ENCODE measurements at regions not wholly inside any gene's neighbourhood (a gene's known extent, or its start where the extent isn't known, plus 50 kb on each side); places are given as distances from the start of the nearest gene placed in this dataset.

- no peak for DNase-seq
These were observed 257.9 kb upstream of the AKR1E2 start for GRCh38 chr10:4568086-4568485.

- no peak for DNase-seq
These were observed 258.4 kb upstream of the AKR1E2 start for GRCh38 chr10:4567637-4568036.

- no peak for DNase-seq
These were observed 260.0 kb upstream of the AKR1E2 start for GRCh38 chr10:4566011-4566410.

- no peak for DNase-seq
These were observed 264.7 kb upstream of the AKR1E2 start for GRCh38 chr10:4561296-4561695.

- no peak for DNase-seq
These were observed 268.5 kb upstream of the AKR1E2 start for GRCh38 chr10:4557469-4557868.

GRCh38 chr10:4556527-4556926 lies 269.5 kb upstream of the AKR1E2 start:
- no peak for DNase-seq

- DNase-seq, result no peak
These were observed 270.1 kb upstream of the AKR1E2 start for GRCh38 chr10:4555920-4556319.

- DNase-seq, result no peak
These were observed 276.8 kb upstream of the AKR1E2 start for GRCh38 chr10:4549139-4549653.

GRCh38 chr10:4546931-4547330 lies 279.1 kb upstream of the AKR1E2 start:
- no peak for DNase-seq

GRCh38 chr10:4546500-4546899 lies 279.5 kb upstream of the AKR1E2 start:
- no peak for DNase-seq

- DNase-seq, result no peak
These were observed 280.9 kb upstream of the AKR1E2 start for GRCh38 chr10:4545062-4545461.

- no peak for DNase-seq
These were observed 282.0 kb upstream of the AKR1E2 start for GRCh38 chr10:4543938-4544533.

- DNase-seq, result no peak
These were observed 284.7 kb upstream of the AKR1E2 start for GRCh38 chr10:4541292-4541691.

GRCh38 chr10:4538016-4538415 lies 288.0 kb upstream of the AKR1E2 start:
- DNase-seq, result no peak

- DNase-seq, result no peak
These were observed 290.5 kb upstream of the AKR1E2 start for GRCh38 chr10:4535521-4535920.

GRCh38 chr10:4533621-4534020 lies 292.4 kb upstream of the AKR1E2 start:
- DNase-seq, result no peak

- no peak for DNase-seq
These were observed 293.0 kb upstream of the AKR1E2 start for GRCh38 chr10:4532976-4533375.

- DNase-seq, result no peak
These were observed 293.5 kb upstream of the AKR1E2 start for GRCh38 chr10:4532467-4532866.

GRCh38 chr10:4532011-4532410 lies 294.0 kb upstream of the AKR1E2 start:
- no peak for DNase-seq

- no peak for DNase-seq
These were observed 296.7 kb upstream of the AKR1E2 start for GRCh38 chr10:4529266-4529665.

GRCh38 chr10:4527281-4527970 lies 298.6 kb upstream of the AKR1E2 start:
- no peak for DNase-seq

GRCh38 chr10:4526311-4526731 lies 299.7 kb upstream of the AKR1E2 start:
- DNase-seq, result no peak

- DNase-seq, result no peak
These were observed 300.9 kb upstream of the AKR1E2 start for GRCh38 chr10:4525103-4525502.

GRCh38 chr10:4522296-4523000 lies 303.6 kb upstream of the AKR1E2 start:
- DNase-seq, result no peak

All from left hindlimb (tissue), 1 donor.